Medulla oblongata (tissue), 1 donor: ENCODE measurements at regions not wholly inside any gene's neighbourhood (a gene's known extent, or its start where the extent isn't known, plus 50 kb on each side); places are given as distances from the start of the nearest gene placed in this dataset.

Experiments
- DNase-seq: peaks from one replicate; pipeline ENCODE4 v3.0.0-alpha.2; 2015; ENCODE audit errors: extremely low spot score

GRCh38 chr2:177314722-177315264 is 50.3 kb upstream of the NFE2L2 start:
- no peak for DNase-seq

- DNase-seq = no peak
These were observed 50.8 kb upstream of the NFE2L2 start for GRCh38 chr2:177315364-177315763.

GRCh38 chr2:177316756-177317155 is 52.2 kb upstream of the NFE2L2 start:
- DNase-seq = no peak

GRCh38 chr2:177317443-177317842 is 52.9 kb upstream of the NFE2L2 start:
- DNase-seq = no peak

- no peak for DNase-seq
These were observed 53.3 kb upstream of the NFE2L2 start for GRCh38 chr2:177317857-177318256.

- DNase-seq = no peak
These were observed 54.1 kb upstream of the NFE2L2 start for GRCh38 chr2:177318613-177319012.

GRCh38 chr2:177320596-177320995 is 56.1 kb upstream of the NFE2L2 start:
- DNase-seq = no peak

- DNase-seq = no peak
These were observed 58.3 kb upstream of the NFE2L2 start for GRCh38 chr2:177322801-177323261.

- no peak for DNase-seq
These were observed 60.3 kb upstream of the NFE2L2 start for GRCh38 chr2:177324797-177325196.

GRCh38 chr2:177325554-177325953 is 61.0 kb upstream of the NFE2L2 start:
- DNase-seq = no peak

GRCh38 chr2:177326005-177326404 is 61.5 kb upstream of the NFE2L2 start:
- DNase-seq = no peak

- no peak for DNase-seq
These were observed 62.1 kb upstream of the NFE2L2 start for GRCh38 chr2:177326591-177326990.

- DNase-seq = no peak
These were observed 62.5 kb upstream of the NFE2L2 start for GRCh38 chr2:177327009-177327408.

GRCh38 chr2:177328056-177328455 is 63.5 kb upstream of the NFE2L2 start:
- DNase-seq = no peak

- DNase-seq = no peak
These were observed 63.5 kb upstream of the AGPS start for GRCh38 chr2:177329064-177329463.

- DNase-seq = no peak
These were observed 61.0 kb upstream of the AGPS start for GRCh38 chr2:177331466-177331997.

GRCh38 chr2:177332026-177332991 is 60.3 kb upstream of the AGPS start:
- peak; percentile 95 for DNase-seq

GRCh38 chr2:177332992-177333388 is 59.6 kb upstream of the AGPS start:
- no peak for DNase-seq

- DNase-seq = peak; percentile 81
These were observed 57.5 kb upstream of the AGPS start for GRCh38 chr2:177334940-177335543.

GRCh38 chr2:177335917-177336450 is 56.6 kb upstream of the AGPS start:
- DNase-seq = no peak

- DNase-seq = no peak
These were observed 54.3 kb upstream of the AGPS start for GRCh38 chr2:177338177-177338721.

- no peak for DNase-seq
These were observed 52.4 kb upstream of the AGPS start for GRCh38 chr2:177340158-177340557.
